ENCODE measurements at regions not wholly inside any gene's neighbourhood (a gene's known extent, or its start where the extent isn't known, plus 50 kb on each side); places are given as distances from the start of the nearest gene placed in this dataset.
A peak's percentile ranks its signal among the peaks of the same experiment; 100 is the strongest.

DNA sequence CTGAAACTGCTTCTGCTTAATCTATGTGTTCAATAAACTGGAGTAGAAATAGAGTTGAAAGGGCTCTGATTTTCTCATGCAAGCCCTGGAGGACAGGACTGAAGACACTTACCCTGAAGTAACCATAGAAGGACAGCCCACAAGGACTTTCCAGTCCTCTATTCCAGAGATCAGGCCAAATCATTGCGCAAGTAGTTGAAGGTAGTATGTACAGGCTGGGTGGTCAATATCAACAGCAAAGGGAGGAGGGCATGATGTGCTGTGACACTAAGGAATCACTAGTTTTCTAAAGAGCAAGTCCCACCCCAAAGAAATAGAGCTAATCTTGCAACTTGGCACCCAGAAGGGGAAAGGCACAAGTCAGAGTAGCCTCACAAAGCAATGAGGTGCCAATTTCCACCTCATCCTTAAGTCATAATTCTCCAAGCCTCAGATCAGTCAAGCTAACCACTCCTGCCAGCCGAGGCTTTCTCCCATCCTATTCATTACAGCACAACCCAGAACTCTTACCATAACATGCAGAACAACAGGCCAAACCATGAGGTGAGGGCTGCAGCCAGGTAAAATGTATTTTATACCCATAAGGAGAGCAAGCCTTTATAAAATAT is 533.5 kb downstream of the TNS1 start:
- no peak for DNase-seq

GRCh38 chr2:217468042-217468830 is 534.6 kb downstream of the TNS1 start:
- DNase-seq = no peak

GRCh38 chr2:217467331-217467730 is 535.5 kb downstream of the TNS1 start:
- DNase-seq = no peak

DNA sequence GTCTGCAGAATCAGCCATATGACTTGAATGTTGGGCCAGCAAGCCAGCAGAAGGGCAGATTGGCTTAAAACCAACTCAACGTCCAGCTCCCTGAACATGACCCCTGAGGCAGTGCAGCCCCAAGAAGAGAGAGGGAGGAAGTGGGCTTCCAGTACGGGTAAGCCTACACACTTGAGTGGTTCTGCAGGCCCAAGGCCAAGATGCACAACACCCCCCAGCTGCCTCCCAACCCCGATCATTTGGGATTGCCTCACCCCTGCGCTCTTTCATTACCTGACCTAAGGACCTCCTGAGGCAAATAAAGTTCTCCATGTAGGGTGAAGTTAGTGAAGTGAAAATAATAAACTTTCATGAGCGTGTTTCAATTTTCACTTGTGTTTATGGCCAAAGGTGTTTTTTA is 536.0 kb downstream of the TNS1 start:
- no peak for DNase-seq

- DNase-seq = no peak
Observed at GRCh38 chr2:217466104-217466503, 536.7 kb downstream of the TNS1 start.

DNA sequence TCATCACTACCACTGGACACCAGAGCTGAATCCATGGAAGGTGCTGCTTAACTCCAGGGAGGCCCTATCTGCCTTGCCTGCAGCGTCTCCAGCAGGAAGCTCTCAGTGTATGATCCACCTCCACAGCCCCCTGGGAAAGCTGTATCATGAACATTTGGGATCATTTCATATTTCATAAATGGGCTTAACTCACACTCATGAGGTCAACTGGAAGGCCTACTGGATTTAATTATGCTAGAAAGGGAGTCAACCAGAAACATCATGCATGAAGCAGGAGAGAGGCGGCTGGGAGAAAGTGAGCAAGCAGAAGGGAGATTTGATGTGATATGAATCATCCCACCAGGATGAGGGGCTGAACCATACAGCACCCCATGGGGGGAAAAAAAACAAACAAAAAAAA is 537.7 kb downstream of the TNS1 start:
- DNase-seq = no peak

- no peak for DNase-seq
Observed at GRCh38 chr2:217463402-217464075, 539.3 kb downstream of the TNS1 start.

DNA sequence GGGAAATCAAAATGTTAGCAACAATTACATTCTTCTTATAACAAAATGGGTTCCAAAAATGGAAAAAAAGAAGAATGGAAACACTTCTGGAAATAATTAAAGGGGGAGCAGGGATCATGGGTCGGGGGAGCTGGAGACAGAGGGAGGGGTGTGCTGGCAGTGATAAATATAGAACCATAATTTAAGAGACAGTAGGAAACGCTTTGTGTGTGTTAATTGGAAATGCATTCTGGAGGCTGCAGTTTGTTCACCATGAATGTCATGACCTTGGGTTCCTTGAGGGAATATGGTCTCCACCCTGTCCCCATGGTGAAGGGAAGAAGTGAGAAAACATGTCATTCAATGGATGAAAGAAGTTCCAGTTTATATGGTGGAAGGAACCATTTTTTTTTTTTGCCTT is 540.7 kb downstream of the TNS1 start:
- no peak for DNase-seq

DNA sequence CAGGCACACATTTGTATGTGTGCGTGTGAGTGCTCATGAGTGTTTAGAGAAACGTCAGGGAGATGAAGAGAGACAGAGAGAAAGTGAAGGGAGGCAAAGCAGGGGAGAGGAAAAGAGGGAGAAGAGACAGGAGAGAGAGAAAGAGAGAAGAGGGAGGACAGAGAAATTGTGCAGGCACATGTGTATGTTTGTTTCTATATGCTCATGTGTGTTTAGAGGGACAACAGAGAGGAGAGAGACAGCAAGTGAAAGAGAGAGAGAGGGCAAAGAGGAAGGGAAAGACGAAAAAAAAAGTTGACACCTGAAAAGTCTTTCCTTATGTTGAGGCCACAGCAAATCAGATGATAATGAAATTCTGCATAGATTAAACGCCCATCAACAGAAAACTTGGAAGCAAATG is 541.1 kb downstream of the TNS1 start:
- DNase-seq = no peak

GRCh38 chr2:217459680-217460405 is 543.0 kb downstream of the TNS1 start:
- no peak for DNase-seq

DNA sequence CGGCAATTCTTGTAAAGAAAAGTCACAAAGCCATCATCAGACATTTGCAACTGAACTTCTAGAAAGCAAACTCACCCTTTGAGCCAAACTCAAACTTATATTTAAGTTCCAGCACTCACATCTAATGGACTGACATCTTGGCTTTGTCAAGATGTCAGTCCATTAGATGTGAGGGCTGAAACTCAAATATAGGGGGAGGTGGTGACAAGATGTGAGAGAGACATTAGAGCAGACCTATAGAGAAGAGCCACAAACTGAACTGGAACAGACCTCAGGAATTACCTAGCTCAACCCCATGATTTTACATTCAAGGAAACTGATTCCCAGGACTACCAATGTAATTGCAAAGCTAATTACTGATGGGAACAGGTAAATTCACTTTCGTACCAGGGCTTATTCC is 543.8 kb downstream of the TNS1 start:
- no peak for DNase-seq

DNA sequence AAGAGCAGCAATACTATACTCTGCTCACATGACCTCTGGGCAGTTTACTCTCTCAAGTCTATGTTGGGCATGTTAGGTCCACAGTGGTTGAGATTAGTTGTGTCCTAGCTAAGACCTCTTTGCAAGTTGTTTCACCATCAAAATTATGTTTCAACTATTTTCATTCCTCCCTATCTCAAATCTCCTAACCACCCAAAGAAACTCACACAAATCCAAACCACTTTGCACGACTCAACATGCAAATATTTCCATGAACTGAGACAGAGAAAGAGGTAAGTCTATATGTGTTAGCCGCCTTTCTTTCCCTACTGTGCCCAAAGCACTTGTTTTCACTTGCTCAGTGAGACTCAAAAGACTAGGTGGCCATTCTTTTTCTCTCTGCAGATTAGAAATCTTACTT is 546.8 kb downstream of the TNS1 start:
- DNase-seq = no peak

DNA sequence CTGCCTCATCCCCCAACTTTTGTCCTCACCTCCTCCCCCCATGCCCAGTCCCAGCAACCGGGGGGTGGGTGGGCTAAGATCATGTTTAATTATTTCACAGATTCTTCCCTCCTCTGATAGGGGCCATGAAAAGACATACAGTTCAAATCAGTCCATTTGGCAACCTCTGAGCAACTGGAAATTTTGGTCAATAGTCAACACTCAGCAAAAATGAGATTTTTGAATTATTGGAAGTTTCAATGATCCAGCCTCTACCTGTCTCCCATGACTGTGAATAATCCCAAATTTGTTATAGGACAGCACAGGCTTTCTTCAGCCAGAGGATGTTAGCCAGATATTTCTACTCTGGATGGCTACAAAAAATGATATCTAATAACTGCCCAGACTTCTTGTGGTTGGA is 549.9 kb downstream of the TNS1 start:
- no peak for DNase-seq

DNA sequence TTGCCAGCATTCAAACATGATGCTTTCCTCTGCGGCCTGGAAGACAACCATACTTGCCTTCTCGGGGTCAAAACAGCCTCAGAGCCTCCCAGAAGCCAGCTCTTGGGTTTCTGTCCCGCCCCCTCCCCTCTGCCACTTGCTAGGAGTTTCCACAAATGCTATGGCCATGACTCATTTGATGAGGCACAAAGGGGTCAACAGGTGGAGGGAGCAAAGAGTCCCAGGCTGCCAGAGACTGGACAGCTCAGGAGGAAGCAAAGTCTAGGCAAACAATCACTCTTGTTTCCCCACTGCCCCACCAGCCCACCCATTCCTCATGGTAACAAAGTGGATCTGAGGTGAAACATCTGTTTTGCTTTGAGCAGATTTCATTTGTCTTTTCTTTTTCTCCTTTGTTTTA is 551.1 kb downstream of the TNS1 start:
- DNase-seq = peak in 1 of 2 experiments; percentile 4

DNA sequence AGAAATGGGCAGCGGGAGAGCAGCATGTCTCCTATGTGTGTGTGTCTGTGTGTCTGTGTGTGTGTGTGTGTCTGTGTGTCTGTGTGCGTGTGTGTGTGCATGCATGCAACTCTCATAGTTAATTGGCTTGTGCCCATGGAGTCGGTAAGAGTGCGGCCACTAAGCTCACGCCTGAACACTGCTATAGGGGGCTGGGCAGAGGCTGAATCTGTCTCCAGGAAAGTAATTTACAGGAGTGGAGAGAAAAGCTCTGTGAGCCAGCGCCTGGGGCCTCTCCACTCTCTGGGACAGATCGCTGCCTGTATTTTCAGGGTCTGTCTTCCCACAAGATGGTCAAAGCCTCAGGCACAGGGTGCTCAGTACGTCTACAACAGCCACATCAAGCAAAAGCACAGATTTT is 553.4 kb downstream of the TNS1 start:
- no peak for DNase-seq

DNA sequence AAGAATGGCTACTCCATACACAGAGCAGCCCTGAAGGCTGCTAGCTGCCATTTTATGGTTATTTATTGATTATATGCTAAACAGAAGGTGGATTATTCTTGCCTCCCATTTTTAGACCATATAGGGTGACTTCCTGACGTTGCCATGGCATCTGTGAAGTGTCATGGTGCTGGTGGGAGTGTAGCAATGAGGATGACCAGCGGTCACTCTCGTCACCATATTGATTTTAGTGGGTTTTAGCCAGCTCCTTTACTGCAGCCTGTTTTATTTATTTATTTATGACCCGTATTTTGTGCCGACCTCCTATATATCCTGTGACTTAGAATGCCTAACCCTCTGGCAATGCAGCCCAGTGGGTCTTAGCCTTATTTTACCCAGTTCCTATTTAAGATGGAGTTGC is 553.9 kb downstream of the TNS1 start:
- DNase-seq = no peak

- DNase-seq = no peak
Observed at GRCh38 chr2:217445723-217446122, 557.1 kb downstream of the TNS1 start.

GRCh38 chr2:217444932-217445331 is 557.9 kb downstream of the TNS1 start:
- DNase-seq = no peak

DNA sequence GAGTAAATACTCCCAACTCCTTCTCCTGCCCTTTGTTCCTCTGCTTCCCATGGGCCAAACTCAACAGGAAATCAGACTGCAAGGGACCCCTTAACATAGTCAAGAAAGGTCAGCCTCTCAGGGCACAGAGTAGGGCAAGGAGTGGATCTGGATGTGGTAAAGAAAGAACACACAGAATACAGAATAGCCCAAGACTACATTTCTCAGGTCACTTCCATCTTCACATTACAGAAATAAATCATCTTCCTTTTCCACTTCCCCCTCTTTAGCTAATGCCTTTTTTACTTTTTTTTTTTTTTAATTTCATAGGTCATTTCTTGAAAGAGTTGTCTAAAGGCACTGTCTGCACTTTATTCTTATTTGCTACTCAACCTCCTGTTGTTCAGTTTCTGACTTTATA is 558.3 kb downstream of the TNS1 start:
- DNase-seq = no peak

- no peak for DNase-seq
Observed at GRCh38 chr2:217443601-217444000, 559.2 kb downstream of the TNS1 start.

GRCh38 chr2:217440000-217440399 is 562.8 kb downstream of the TNS1 start:
- no peak for DNase-seq

DNA sequence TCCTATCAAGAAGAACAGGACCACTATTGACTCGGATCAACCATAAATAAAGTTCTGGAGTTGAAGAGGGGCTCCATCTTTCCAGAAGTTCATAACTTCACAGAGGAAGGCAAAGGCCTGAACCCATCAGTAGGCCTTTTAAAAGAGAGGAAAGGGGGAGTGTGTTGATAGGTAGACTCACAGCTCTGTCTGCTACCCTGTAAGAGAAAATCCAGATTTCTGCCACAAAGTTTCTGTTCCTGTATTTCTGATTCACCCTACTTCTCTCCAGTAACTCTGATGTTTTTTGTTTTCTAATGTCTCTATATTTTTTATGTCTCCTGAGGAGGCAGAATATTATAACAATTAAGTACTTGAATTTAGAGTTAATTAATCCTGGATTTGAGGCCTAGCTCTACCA is 564.0 kb downstream of the TNS1 start:
- no peak for DNase-seq

- DNase-seq = no peak
Observed at GRCh38 chr2:217438136-217438535, 564.7 kb downstream of the TNS1 start.
